ENCODE measurements at regions not wholly inside any gene's neighbourhood (a gene's known extent, or its start where the extent isn't known, plus 50 kb on each side); places are given as distances from the start of the nearest gene placed in this dataset.

- H3K9me3 ChIP-seq (ENCODE audit: severe bottlenecking): peaks cover 2% of the 10 kb centered on the region
- H3K4me3 ChIP-seq (ENCODE audit: low read depth, low read length): no peak overlapping the region
- DNase-seq: no peak
- no peaks in the 10 kb centered on the region for H3K27me3 ChIP-seq (ENCODE audit: insufficient read depth, low read depth, severe bottlenecking)
- H3K36me3 ChIP-seq: no peaks in the 10 kb centered on the region
- TF ChIP-seq CTCF (IDR thresholded peaks at IDR 0.05; ENCODE audit: low read depth, low read length): no peak
- no peak overlapping the region for H3K27ac ChIP-seq
These were observed 115.7 kb upstream of the KLF3 start for GRCh38 chr4:38548256-38548655.

GRCh38 chr4:38559374-38559773 is 104.6 kb upstream of the KLF3 start:
- Histone ChIP-seq H3K27me3 (ENCODE audit: insufficient read depth, low read depth, severe bottlenecking) (no peaks in the 10 kb centered on the region), H3K9me3 (ENCODE audit: severe bottlenecking) (peaks cover 6% of the 10 kb centered on the region), H3K27ac (no peak overlapping the region), H3K36me3 (no peaks in the 10 kb centered on the region), H3K4me3 (ENCODE audit: low read depth, low read length) (no peak overlapping the region)
- TF ChIP-seq CTCF (IDR thresholded peaks at IDR 0.05; ENCODE audit: low read depth, low read length): no peak
- DNase-seq: no peak

GRCh38 chr4:38560340-38560739 is 103.7 kb upstream of the KLF3 start:
- Histone ChIP-seq H3K4me3 (ENCODE audit: low read depth, low read length) (no peak overlapping the region), H3K36me3 (no peaks in the 10 kb centered on the region), H3K9me3 (ENCODE audit: severe bottlenecking) (peaks cover 6% of the 10 kb centered on the region), H3K27ac (no peak overlapping the region), H3K27me3 (ENCODE audit: insufficient read depth, low read depth, severe bottlenecking) (no peaks in the 10 kb centered on the region)
- no peak for DNase-seq
- TF ChIP-seq CTCF (IDR thresholded peaks at IDR 0.05; ENCODE audit: low read depth, low read length): no peak

GRCh38 chr4:38560768-38561558 is 103.0 kb upstream of the KLF3 start:
- DNase-seq: no peak
- H3K36me3 ChIP-seq: no peaks in the 10 kb centered on the region

GRCh38 chr4:38562751-38563198 is 101.2 kb upstream of the KLF3 start:
- Histone ChIP-seq H3K9me3 (ENCODE audit: severe bottlenecking) (no peaks in the 10 kb centered on the region), H3K27ac (peak overlapping the region; percentile 61), H3K36me3 (no peaks in the 10 kb centered on the region), H3K4me3 (ENCODE audit: low read depth, low read length) (no peak overlapping the region), H3K27me3 (ENCODE audit: insufficient read depth, low read depth, severe bottlenecking) (no peaks in the 10 kb centered on the region)
- DNase-seq: peak; percentile 33
- TF ChIP-seq CTCF (IDR thresholded peaks at IDR 0.05; ENCODE audit: low read depth, low read length): no peak

More at GRCh38 chr4:38560768-38561558, 103.0 kb upstream of the KLF3 start:
- no peak for TF ChIP-seq CTCF (IDR thresholded peaks at IDR 0.05; ENCODE audit: low read depth, low read length)
- Histone ChIP-seq H3K27me3 (ENCODE audit: insufficient read depth, low read depth, severe bottlenecking) (no peaks in the 10 kb centered on the region), H3K9me3 (ENCODE audit: severe bottlenecking) (no peaks in the 10 kb centered on the region), H3K27ac (no peak overlapping the region), H3K4me3 (ENCODE audit: low read depth, low read length) (no peak overlapping the region)

Measured in WERI-Rb-1 (cell line).